ENCODE measurements at regions not wholly inside any gene's neighbourhood (a gene's known extent, or its start where the extent isn't known, plus 50 kb on each side); places are given as distances from the start of the nearest gene placed in this dataset.

GRCh38 chr2:67338601-67339233, 58.4 kb upstream of the ETAA1 start:
- FAIRE-seq: no peak
- intact Hi-C loops (cut with micrococcal nuclease; ENCODE audit: unreplicated experiment) (no loop called here), in situ Hi-C loops (cut with MboI) (no loop called here)
- no peak overlapping the region for H3K27ac ChIP-seq (ENCODE audit: control insufficient read depth, insufficient read depth)
- POLR2A ChIA-PET: no interaction called here
- H2AFZ ChIP-seq (ENCODE audit: control insufficient read depth, low read depth, low read length): no peak overlapping the region
- no peaks in the 10 kb centered on the region for H3K36me3 ChIP-seq (ENCODE audit: control insufficient read depth in 2 of 2, insufficient read depth in 2 of 2, low read length in 1 of 2)
- WGBS (ENCODE audit: insufficient coverage, insufficient replicate concordance, low lambda C conversion rate, missing lambda C conversion rate): 10% methylated on average over 3 of the region's 3 CpGs
- H3K4me2 ChIP-seq (ENCODE audit: control insufficient read depth, insufficient read depth): no peak overlapping the region
- H3K9ac ChIP-seq (ENCODE audit: control insufficient read depth, insufficient read depth, low read length): no peak overlapping the region
- H4K20me1 ChIP-seq (ENCODE audit: control insufficient read depth, insufficient read depth): no peaks in the 10 kb centered on the region
- H3K4me1 ChIP-seq (ENCODE audit: control insufficient read depth, insufficient read depth, low read length): no peaks in the 10 kb centered on the region
- no peaks in the 10 kb centered on the region for H3K79me2 ChIP-seq (ENCODE audit: control insufficient read depth, insufficient read depth, low read length)
- CTCF ChIA-PET: no interaction called here
- H3K9me3 ChIP-seq (replicated peaks; ENCODE audit: control insufficient read depth, insufficient read depth, low read length): no peaks in the 10 kb centered on the region
- DNase-seq (ENCODE audit: low read depth, low spot score): no peak
- BruUV-seq (replicated peaks): no TSS peak
- TF ChIP-seq EED (IDR thresholded peaks at IDR 0.05; ENCODE audit: low read depth) (no peak), ELK1 (IDR thresholded peaks at IDR 0.05; ENCODE audit: low read depth, low read length) (no peak), MYC (IDR thresholded peaks at IDR 0.05; ENCODE audit: insufficient read depth, insufficient read length, insufficient replicate concordance, low read length, severe bottlenecking) (no peak), ATF7 (IDR thresholded peaks at IDR 0.05; ENCODE audit: low read depth) (no peak), EP300 (IDR thresholded peaks at IDR 0.05; ENCODE audit: borderline replicate concordance in 1 of 2, control insufficient read depth in 1 of 2, low read depth in 2 of 2, low read length in 2 of 2) (no peak)
- H3K27me3 ChIP-seq (replicated peaks in 1 of 2; ENCODE audit: control insufficient read depth in 2 of 2, insufficient read depth in 2 of 2, low read length in 1 of 2): no peaks in the 10 kb centered on the region
- SMC1A ChIA-PET (ENCODE audit: uncharacterized antibody, unreplicated experiment): no interaction called here
- no peak overlapping the region for H3K4me3 ChIP-seq
- RAD21 ChIA-PET (ENCODE audit: unreplicated experiment): no interaction called here
- ATAC-seq: no peak

GRCh38 chr2:67339234-67339885, 57.8 kb upstream of the ETAA1 start:
- H3K9me3 ChIP-seq (replicated peaks; ENCODE audit: control insufficient read depth, insufficient read depth, low read length): no peaks in the 10 kb centered on the region
- no peak overlapping the region for H3K9ac ChIP-seq (ENCODE audit: control insufficient read depth, insufficient read depth, low read length)
- no peaks in the 10 kb centered on the region for H3K79me2 ChIP-seq (ENCODE audit: control insufficient read depth, insufficient read depth, low read length)
- no peak overlapping the region for H3K4me3 ChIP-seq
- BruUV-seq (replicated peaks): no TSS peak
- DNase-seq (ENCODE audit: low read depth, low spot score) (no peak), ATAC-seq (no peak), FAIRE-seq (no peak)
- H3K4me1 ChIP-seq (ENCODE audit: control insufficient read depth, insufficient read depth, low read length): no peaks in the 10 kb centered on the region
- H2AFZ ChIP-seq (ENCODE audit: control insufficient read depth, low read depth, low read length): no peak overlapping the region
- 33% methylated on average over 4 of the region's 4 CpGs for WGBS (ENCODE audit: insufficient coverage, insufficient replicate concordance, low lambda C conversion rate, missing lambda C conversion rate)
- H3K36me3 ChIP-seq (ENCODE audit: control insufficient read depth in 2 of 2, insufficient read depth in 2 of 2, low read length in 1 of 2): no peaks in the 10 kb centered on the region
- POLR2A ChIA-PET: no interaction called here
- no peaks in the 10 kb centered on the region for H3K27me3 ChIP-seq (replicated peaks in 1 of 2; ENCODE audit: control insufficient read depth in 2 of 2, insufficient read depth in 2 of 2, low read length in 1 of 2)
- RAD21 ChIA-PET (ENCODE audit: unreplicated experiment): no interaction called here
- CTCF ChIA-PET: no interaction called here
- no peaks in the 10 kb centered on the region for H4K20me1 ChIP-seq (ENCODE audit: control insufficient read depth, insufficient read depth)
- no peak overlapping the region for H3K27ac ChIP-seq (ENCODE audit: control insufficient read depth, insufficient read depth)
- H3K4me2 ChIP-seq (ENCODE audit: control insufficient read depth, insufficient read depth): no peak overlapping the region
- SMC1A ChIA-PET (ENCODE audit: uncharacterized antibody, unreplicated experiment): no interaction called here
- intact Hi-C loops (cut with micrococcal nuclease; ENCODE audit: unreplicated experiment) (no loop called here), in situ Hi-C loops (cut with MboI) (no loop called here)
- TF ChIP-seq FOXM1 (IDR thresholded peaks at IDR 0.05; ENCODE audit: low read depth, low read length) (no peak), KLF5 (IDR thresholded peaks at IDR 0.05; ENCODE audit: partially characterized antibody) (no peak), CREB1 (IDR thresholded peaks at IDR 0.05; ENCODE audit: low read depth) (no peak), PML (IDR thresholded peaks at IDR 0.05; ENCODE audit: low read length) (no peak), SKIL (IDR thresholded peaks at IDR 0.05; ENCODE audit: low read depth, poor library complexity, severe bottlenecking) (no peak), ZBED1 (IDR thresholded peaks at IDR 0.05; ENCODE audit: borderline replicate concordance) (no peak), SREBF2 (IDR thresholded peaks at IDR 0.05; ENCODE audit: low read length) (no peak), ATF2 (IDR thresholded peaks at IDR 0.05; ENCODE audit: low read length) (no peak), HDAC2 (IDR thresholded peaks at IDR 0.05) (no peak)

All from GM12878 (cell line).